NCI-H82 treated with DMSO at 0.1 percent for 48 hours (cell line): ENCODE measurements at regions not wholly inside any gene's neighbourhood (a gene's known extent, or its start where the extent isn't known, plus 50 kb on each side); places are given as distances from the start of the nearest gene placed in this dataset.

Experiments
- DNase-seq: peaks from one replicate; lab custom pipeline; 2025; ENCODE audit not compliant: unreplicated experiment; lab: John Stamatoyannopoulos, UW

DNA sequence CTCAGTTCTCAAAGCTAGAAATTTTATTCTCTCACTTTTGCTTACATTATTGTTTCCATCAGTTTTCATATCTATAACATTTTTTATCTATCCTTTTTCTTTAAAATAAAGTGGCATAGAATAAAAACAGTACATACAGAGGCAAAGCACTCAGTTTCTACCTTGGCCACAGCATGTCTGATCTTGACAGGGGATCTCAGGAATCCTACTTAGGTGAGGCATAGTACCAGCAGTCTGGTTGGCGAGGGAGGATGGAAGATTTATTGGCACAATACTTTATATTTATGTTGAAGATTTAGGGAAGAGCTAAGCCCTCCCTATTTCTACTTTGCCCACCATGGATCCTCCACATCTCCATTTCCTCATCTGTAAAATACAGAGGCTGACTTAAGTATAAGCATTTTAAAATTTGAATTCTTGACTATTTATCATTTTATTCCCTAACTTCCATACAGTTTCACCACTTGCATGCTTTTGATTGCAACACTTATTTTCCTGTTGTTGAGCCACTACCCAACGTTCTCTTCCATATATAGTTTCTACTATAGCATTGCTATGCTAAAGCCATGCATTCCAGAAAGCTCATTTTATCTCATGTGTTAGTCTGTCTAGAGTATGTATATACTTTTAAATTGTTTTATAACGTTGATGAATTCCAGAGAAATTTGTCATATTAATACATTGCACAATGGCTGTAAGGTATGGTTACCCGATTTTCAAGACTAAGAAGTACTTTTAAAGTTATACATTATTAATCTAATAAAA is 506.7 kb downstream of the KCTD12 start:
- DNase-seq, result no peak

DNA sequence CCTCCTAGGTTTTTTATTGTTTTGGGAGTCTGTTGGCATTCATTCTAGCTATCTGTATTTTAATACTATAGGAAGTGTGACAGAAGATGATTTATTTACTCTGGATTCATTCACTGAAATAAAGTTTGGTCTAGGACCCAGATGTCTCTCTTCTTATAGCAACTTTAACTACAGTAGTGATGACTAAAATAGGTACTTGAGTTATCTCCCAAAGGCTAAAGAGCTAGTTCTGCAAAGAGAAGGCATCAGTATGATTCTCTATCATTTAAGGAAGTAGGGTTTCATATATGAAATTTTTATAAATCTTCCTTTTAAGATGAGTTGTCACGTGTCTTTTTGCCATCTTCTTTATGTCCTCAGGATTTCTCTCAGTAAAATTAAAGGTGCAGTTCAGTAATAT is 507.4 kb downstream of the KCTD12 start:
- no peak for DNase-seq

DNA sequence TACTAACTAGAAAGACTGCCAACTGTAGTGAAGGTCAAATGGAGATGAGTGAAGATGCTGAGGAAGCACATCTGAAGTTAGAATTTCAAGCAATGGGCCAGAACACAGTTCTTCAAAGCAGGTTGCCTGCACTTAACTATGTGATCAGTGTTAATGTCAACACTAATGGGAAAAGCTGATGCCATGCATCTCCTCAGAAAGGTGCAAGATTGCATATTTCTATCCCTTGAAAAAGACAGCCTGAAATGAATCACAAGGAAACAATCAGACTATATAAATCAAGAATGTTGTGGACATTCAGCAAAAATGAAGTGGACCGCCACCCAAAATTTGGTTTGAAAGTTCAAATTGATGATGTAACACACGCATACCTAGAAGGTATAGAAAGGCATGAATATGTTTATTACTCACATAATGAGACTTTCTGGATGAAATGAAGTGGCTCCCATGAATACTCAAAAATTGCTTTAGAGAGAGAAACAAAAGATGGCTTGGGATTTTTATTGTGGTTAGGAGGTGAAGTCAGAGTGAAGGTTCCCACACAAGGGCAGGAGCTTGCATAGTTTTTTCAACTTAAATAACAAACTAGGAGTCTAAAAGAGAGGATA is 522.4 kb downstream of the KCTD12 start:
- no peak for DNase-seq

DNA sequence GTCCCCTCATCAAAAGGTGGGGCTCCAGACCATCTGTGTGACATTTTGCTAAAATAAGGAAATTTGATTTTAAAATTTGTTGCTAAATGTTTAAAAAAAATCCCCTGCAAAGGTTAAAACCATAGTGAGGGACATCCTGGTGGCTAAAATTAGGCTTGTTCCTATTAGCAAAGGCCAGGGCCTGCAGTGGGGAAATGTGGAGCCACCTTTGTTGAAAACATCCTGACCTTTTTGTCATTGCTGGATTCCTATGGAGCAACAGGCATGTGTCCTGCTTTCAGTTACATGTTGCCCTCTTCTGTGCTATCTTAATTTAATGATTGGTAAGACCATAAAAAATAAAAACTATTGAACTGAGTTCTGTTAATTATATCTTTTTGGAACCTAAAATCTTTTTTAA is 524.3 kb downstream of the KCTD12 start:
- DNase-seq, result no peak

DNA sequence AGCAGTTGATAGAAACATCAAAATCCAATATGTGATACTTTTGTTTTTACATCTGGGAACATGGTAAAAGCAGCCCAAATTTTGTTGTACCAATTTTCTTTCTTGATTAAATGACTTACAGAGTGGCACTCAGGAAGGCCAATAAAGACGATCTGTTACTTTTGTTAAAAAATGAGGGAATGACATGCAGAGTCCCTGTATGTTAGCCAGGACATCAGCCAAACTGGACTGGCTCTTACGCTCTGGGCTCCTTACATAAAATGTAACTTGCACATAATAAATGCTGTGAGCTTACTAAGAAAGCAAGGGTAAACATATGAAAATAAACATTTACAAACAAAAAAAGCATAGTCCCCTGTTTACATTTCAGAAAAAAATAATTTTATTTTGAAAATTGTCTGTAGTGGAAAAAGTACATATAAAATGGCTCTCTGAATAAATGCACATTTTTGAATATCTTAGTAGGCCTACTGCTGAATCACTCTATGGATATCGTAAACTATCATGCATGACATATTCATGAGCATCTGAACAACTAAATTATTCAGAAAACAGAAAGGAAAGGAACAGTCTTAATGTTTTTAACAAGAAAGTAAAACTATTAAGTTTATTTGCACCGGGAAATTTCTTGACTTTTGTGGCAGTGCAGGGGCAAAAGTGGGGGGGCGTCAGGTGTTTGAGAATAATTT is 534.5 kb downstream of the KCTD12 start:
- no peak for DNase-seq

DNA sequence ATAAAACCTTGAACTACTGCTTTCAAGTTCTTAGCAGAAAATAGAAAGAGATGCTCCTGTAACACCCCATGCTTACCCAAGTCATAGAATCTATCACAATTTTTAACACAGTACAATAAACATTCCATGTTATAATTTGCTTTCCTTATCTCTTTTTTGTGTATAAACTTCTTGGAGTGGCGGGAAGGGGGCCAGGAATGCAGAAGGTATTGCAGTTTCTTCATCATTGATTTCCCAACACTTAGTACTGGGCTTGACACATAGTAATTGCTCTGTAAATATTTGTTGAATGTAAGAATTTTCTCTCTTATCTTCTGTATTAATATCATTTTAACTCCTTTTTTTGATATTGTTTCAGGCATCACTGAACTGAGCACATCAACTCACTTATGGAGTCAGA is 535.8 kb downstream of the KCTD12 start:
- DNase-seq, result no peak

DNA sequence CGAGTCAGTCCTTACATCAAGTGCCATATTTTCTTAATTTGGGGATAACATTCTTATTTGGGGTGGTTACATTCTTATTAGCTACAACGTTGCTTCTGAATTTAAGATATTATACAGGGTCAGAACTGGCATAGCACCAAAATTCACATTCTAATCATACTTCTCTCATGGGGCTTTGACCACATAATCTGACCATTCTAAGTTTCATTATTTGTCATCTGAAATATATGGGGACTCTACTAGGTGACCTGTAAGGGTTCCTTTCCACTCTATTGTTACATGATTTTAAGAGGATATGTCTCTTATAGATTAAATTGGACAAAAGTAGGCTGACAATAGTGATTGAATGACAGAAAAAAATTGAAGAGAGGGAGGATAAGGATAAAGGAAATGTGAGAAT is 536.5 kb downstream of the KCTD12 start:
- no peak for DNase-seq

DNA sequence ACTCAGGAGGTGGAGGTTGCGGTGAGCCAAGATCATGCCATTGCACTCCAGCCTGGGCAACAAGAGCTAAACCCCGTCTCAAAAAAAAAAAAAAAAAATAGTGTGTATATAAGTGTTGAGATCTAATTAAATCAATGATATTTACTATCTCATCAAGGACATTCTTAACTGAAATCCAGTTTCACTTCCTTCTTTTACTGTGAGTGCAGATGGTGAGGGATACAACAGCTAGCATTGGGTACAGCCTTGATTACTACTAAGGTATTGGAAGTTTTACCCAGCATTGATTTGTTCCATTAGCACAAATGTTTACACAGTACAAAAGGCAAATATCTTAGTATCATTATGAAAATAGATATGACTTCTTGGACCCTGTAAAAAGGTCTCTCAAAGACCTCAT is 546.6 kb downstream of the KCTD12 start:
- DNase-seq, result no peak

DNA sequence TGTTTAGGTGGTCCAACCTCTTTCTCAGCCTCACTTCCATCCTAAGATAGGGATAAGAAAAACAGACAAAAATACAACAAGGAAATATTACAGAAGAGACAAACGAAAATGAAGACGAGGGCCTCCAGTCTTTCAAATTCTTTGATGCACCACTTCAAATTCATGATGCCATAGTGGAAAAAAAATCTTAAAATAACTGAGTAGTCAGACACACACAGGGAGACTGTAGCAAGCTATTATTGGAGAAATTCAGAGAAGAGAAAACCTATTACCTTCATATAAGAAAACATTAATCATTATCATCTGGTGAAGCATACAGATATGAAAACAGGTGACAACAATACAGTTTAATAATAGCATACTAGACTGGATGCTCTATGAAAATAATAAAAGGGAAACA is 548.2 kb downstream of the KCTD12 start:
- no peak for DNase-seq

DNA sequence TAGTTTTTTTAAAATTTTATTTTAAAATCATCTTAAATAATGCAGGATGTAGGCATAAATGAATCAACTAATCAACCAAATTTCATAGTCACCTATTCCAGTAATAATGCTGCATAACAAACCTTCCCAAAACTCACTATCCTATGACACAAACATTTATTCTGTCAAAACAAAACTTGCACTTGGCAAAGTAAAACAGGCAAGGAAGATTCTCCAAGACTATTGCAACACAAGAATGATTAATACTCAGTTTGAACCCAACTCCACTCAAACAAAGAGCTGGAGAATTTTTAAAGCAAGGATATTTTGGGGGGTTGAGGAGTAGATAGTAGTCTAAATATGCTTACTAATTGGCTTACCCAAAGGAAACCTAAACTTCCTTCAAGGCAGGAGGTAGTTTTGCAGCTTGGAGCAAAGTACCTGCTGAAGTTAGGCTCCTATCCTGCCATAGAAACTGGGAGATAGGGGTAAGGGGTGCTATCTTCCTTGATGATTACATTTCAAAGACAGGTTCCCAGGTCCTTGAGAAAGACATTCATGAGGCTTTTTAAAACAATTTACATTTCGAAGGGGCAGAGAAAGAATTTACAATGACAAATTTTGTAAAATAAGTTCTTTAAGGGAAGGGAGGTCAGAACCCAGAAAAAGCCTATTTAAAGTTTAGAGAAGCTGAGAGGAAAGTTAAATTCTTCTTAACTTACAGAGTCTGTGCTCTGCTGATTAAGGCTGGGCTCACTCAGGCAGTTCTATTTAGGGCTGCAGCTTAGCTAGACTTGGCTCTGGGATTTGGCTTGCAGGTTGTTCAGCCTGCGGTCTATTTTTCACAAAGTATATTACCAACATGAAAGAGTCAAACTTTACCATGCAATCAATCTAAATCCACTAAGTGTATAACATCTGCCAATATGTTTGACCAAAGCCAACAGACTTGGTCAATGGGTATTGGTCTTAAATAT is 549.0 kb downstream of the KCTD12 start:
- no peak for DNase-seq

DNA sequence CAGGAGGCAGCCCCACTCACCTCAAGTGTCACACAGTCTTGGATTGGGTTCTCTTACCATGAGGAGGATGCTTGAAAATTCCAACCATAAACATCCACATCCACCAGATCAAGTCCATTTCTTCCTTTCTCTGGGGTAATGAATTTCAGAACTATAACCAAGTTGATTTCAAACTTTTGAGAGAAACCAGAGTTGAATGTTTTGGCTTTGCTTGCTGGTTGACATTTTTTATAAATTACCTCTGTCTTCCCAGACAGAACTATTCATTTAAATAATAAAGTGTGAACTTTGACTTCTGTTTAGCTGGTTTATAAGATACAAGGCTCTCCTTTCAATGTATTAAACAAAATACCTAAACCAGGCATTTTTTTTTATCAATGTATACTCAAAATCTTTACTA is 550.7 kb downstream of the KCTD12 start:
- no peak for DNase-seq

DNA sequence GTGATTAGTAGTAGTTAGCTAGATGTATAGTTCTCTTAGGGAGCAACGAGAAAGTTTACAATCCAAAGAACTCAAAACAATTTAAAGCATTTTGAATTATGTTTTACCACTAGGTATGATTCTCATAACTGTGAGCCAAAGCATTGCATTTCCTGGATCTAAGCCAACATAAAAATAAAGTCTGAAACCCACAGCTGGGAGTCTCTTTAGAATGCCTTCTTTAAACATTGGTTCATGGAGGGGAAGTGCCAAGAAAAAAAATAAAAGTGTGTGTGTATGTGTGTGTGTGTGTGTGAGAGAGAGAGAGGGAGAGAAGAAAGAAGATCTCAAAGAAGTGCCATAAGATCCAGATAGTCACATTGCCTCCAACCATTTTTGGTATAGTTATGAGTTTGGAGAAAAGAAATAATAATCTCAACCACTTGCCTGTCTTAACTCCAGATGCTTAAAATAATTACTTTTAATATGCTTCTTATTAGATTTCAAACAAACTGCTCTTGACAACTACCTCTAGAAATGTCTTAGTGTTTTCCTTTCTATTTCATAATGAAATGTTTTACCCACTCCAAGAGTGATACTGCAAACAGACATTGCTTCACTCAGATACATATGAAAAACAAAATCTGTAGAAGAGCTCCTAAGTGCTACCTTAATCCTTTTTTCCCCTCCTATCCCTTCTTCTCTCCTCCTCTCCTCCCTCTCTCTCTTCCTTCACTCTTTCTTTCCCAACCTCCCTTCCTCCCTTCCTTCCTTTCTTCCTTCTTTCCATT is 554.1 kb downstream of the KCTD12 start:
- DNase-seq, result no peak

DNA sequence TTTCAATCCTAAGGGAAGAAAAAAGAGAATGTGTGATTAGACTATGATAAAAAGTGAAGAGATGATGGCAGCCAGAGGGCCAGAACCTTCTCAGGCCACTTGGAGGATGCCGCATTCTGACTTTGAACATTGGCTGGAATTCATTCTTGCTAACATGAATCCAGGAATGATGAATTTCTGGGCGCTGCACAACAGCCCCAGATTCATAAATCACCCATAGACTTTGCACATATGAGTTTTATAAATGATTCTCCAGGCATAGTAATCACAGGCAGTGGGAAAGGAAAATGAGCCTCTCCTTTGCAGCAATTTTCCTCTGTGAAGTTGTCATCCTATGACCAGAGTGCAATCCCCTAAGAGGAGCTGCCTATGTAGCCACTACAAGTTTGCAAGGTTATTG is 555.4 kb downstream of the KCTD12 start:
- no peak for DNase-seq

DNA sequence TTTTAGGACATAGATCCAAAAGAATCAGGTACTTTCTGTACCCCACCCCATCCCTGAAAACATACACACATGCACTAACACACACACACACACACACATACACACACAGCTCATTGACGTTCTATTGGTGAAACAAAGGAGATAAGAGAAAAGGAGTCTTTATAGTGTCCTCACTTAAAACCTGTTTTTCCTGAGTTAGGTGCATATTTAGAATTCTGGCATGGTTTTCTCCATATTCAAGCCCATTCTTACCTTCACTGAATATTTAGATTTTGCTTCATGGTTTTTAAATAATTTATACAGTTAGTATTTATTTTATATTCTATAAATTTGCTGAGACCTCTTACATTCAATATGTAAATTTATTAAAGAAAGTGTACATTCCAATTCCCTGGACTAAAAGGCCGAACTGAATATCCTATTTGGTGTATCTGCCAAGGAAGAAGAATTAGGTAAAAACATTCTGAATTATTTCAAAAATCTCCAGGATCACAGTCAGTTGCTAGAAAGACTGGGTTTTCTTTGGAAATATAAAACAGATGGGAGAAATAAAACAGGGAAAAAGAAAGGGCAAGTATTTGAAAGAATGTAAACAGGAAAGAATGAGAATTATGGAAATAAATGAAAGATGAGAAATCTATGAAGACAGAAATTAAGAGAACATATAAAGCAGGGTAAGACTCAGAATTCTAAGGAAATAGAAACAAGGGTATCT is 556.2 kb downstream of the KCTD12 start:
- DNase-seq, result no peak

DNA sequence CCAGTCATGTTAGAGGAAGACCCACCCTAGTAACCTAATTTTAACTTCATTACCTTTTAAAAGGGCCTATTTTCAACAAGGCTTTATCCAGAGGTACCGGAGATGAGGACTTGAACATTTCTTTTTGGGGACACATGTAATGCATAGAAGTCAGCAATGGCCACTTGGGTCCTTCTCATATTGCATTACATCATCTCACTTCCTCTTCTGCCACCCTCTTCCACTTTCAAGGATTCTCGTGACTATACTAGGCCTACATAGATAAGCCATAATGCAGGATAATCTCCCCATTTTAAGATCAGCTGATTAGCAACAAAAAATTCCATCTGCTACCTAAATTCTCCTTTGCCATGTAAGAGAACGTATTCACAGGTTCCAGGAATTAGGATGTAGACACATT is 557.2 kb downstream of the KCTD12 start:
- no peak for DNase-seq

DNA sequence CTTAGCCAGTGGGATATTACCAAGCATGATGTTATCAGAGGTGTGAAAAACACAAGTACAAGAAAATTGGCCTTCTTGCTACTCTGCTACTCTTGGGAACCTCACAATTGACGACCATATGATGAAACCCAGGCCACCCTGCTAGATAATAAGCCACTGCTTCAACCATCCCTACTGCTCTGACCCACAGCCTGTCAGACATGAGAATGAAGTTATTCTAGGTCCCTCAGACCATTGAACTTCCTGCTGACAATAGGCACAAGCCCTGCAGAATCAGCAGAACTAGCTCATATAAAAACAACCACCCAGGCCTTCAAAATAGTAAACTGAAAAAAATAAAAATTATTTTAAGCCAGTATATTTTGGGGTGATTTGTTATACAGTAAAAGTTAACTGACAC is 559.9 kb downstream of the KCTD12 start:
- no peak for DNase-seq

DNA sequence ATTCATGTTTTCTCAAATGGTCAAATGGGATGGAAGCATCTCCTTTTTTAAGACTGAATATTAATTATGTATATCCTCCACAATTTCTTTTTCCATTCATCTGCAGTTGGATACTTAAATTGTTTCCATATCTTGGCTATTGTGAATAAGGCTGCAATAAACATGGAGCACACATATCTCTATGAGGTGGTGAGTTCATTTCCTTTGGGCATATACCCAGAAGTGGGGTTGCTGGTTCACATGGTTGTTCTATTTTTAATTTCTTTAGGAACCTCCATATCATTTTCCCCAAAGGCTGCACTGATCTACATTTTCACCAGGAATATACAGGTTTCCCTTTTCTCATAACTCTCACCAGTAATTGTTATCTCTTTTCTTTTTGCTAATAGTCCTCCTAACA is 566.3 kb downstream of the KCTD12 start:
- DNase-seq, result no peak

DNA sequence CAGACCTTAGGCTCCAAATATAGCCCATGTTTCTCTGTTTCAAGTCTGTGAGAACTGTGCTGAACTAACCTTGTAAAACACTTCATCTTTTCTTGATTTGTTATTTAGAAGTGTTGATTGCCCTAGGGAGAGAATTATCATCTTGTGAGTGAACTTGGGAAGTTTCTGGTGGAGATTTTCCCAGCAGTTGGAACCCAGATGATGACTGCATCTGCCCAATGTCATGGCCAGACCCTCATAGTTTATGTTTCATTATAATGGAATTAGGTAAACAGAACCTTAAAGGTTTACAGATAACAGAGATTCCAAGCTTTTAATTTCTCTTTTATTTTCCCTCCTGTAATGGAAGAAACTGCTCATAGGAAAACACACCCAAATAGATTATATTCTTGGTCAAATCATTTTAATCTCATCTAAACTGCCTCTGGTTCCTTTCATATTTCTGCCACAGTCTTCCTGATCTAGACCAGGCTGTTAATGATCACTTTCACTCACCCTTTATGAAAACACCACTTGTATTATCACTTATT is 569.1 kb downstream of the KCTD12 start:
- DNase-seq, result no peak

DNA sequence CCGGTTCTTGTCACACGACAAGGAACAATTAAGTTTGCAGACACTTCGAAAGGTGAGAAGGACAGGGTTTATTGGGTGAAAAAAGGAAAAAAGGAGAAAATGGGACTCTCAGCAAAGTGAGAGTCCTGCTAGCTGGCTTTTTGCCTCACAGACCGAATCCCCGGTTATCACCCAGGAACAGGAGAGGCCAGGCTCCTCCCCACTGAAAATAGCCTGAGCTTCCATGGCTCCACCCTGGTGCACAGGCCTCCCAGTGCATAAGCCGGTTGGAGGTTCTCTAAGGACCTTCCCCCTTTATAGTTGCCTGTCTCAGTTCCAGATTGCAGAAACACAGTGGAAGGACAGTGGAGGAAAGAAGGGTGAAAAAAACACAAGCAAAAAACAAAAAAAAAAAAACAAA is 571.7 kb downstream of the KCTD12 start:
- no peak for DNase-seq

DNA sequence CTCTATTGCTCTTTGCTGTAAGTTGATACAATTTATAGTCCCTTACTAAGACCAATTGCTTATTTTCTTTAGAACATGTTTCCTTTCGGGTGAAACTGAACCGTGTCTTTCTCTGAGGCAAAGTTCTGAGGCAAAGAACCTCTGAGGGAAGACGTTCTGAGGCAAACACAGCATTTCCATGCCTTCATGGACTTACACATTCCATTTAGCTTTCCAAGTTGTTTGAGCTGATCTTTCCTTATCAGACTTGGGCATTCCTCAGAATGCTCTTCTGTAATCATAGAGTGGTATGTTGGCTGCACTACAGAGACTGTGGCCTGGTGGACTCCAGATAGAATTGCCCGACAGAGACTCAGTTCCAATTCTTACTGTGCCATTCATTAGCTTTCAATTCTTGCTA is 579.1 kb downstream of the KCTD12 start:
- no peak for DNase-seq
